PFSK-1 (cell line): ENCODE measurements at regions not wholly inside any gene's neighbourhood (a gene's known extent, or its start where the extent isn't known, plus 50 kb on each side); places are given as distances from the start of the nearest gene placed in this dataset.

ENCODE experiments used
- FOXP2 ChIP-seq: optimal IDR thresholded peaks from 2 replicates; pipeline ENCODE3; 2011; ENCODE audit warnings: borderline replicate concordance, control low read depth, inconsistent platforms; ENCODE audit not compliant: insufficient read depth; ENCODE audit errors: extremely low read length, extremely low read depth
- POLR2AphosphoS5 ChIP-seq: IDR thresholded peaks from 2 replicates; pipeline ENCODE4 v1.6.1; 2012; ENCODE audit warnings: low read depth, mild to moderate bottlenecking, control low read depth, low read length, moderate library complexity
- REST ChIP-seq, 2 experiments: IDR thresholded peaks; 2 replicates each; pipeline versions ENCODE4 v1.6.1 to v1.8.0; 2011 to 2012; ENCODE audit warnings: low read depth in 2 of 2, low read length in 2 of 2, control low read depth in 1 of 2, inconsistent platforms in 1 of 2, mild to moderate bottlenecking in 1 of 2, moderate library complexity in 1 of 2; ENCODE audit not compliant: insufficient read depth in 1 of 2
- SIN3A ChIP-seq: IDR thresholded peaks from 2 replicates; pipeline ENCODE4 v1.6.1; 2012; ENCODE audit warnings: mild to moderate bottlenecking, low read length, moderate library complexity, borderline replicate concordance; ENCODE audit not compliant: insufficient read depth
- TAF1 ChIP-seq: IDR thresholded peaks from 2 replicates; pipeline ENCODE4 v1.6.1; 2012; ENCODE audit warnings: low read length, control low read depth, borderline replicate concordance; ENCODE audit not compliant: insufficient read depth

GRCh38 chr6:30396833-30397479, 52.0 kb downstream of the RPP21 start:
- peak; percentile 44 for TF ChIP-seq FOXP2
- no peak for TF ChIP-seq TAF1
- TF ChIP-seq REST (IDR thresholded peaks at IDR 0.05; ENCODE audit: insufficient read depth in 1 of 2, low read depth in 2 of 2, low read length in 2 of 2) = peak; percentile 49 to 73; a peak in 2 of 4 replicates

GRCh38 chr6:30397697-30398096, 52.7 kb downstream of the RPP21 start:
- TF ChIP-seq POLR2AphosphoS5 (no peak), TAF1 (no peak), REST (IDR thresholded peaks at IDR 0.05; ENCODE audit: insufficient read depth in 1 of 2, low read depth in 2 of 2, low read length in 2 of 2) (no peak), FOXP2 (no peak), SIN3A (no peak)

DNA sequence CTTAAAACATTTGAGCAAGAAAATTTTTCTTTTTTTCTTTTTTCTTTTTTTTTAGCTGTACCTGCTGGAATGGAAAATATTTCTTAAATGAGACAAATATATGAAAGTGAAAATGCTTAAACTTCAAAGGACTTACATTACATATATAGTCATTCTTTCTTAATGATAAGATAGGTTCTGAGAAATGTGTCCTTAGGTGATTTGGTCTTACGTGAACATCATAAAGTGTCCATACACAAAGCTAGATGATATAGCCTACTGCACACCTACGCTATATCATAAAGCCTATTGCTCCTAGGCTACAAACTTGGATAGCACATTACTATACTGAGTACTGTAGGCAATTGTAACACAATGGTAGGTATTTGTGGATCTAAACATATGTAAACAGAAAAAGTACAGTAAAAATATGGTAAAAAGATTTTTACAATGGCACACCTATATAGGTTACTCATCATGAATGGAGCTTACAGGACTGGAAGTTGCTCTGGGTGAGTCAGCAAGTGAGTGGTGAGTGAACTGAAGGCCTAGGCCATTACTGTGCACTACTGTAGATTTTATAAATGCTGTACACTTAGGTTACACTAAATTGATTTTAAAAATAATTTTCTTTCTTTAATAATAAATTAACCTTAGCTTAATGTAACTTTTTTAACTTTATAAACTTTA, 54.6 kb downstream of the RPP21 start:
- TF ChIP-seq SIN3A (no peak), FOXP2 (no peak), TAF1 (no peak), REST (IDR thresholded peaks at IDR 0.05; ENCODE audit: insufficient read depth in 1 of 2, low read depth in 2 of 2, low read length in 2 of 2) (no peak), POLR2AphosphoS5 (no peak)

- TF ChIP-seq FOXP2 = no peak
- no peak for TF ChIP-seq SIN3A
- TF ChIP-seq REST (IDR thresholded peaks at IDR 0.05; ENCODE audit: insufficient read depth in 1 of 2, low read depth in 2 of 2, low read length in 2 of 2) = no peak
- TF ChIP-seq POLR2AphosphoS5 = no peak
- TF ChIP-seq TAF1 = no peak
Measured at GRCh38 chr6:30405934-30406333, 61.0 kb downstream of the RPP21 start.

- no peak for TF ChIP-seq FOXP2
- TF ChIP-seq SIN3A = no peak
- TF ChIP-seq TAF1 = no peak
Measured at GRCh38 chr6:30409184-30409583, 64.2 kb downstream of the RPP21 start.
